ENCODE measurements at regions not wholly inside any gene's neighbourhood (a gene's known extent, or its start where the extent isn't known, plus 50 kb on each side); places are given as distances from the start of the nearest gene placed in this dataset.
A peak's percentile ranks its signal among the peaks of the same experiment; 100 is the strongest.

DNA sequence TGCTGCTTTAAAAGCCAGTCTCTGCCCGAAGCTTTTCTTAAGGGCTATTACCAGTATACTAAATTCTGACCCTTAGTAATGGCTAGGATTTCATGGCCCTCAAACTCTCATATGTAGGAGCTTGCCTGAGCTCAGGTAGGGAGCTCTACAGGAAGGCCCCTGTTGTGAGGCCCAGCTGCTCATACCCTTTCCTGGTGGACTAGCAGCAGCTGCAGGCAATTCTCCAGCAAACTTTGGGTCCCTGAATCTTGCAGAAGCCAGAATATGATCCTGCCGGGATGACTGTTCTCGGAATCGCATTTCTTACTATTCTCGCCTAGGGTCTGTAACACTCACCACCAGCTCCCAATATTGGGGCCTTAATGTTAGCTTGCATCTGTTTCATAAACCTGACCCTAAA is 106.4 kb upstream of the SERTAD2 start:
- no peak overlapping the region for H3K4me3 ChIP-seq (ENCODE audit: low read depth, low read length)
- TF ChIP-seq CTCF (conservative IDR thresholded peaks at IDR 0.05; ENCODE audit: low read depth, low read length): no peak

DNA sequence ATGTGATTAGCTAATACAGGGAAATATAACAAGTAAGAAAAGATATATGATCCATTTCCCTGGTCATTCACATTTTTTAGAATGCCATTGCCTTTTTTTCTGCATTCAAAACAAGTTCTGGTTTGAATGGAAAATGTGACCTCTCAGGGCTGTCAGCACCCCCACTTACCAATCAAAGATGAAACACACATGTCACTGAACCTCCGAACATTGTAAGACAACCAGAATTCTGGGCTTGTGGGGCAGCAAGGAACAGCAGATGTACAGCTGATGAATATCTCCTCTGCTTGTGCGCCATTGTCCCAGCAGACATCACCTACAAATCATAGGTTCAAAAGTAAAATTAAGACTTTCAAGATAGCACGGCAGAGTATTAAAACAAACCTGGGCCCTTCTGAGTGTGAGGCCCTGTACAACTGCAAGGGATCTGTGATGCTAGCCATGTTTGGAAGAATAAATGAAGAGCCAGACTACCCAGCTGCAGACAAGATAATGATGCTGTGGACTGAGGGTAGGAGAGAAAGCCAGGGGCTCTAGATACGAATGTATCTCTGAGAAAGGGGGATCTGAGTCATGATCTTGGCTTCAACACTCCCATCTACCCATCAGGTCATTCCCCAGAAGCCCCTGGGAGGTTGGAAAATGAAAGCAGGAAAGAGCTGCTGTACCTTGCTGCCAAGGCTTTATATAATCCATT is 108.7 kb upstream of the SERTAD2 start:
- TF ChIP-seq CTCF (conservative IDR thresholded peaks at IDR 0.05; ENCODE audit: low read depth, low read length): no peak
- no peak overlapping the region for H3K4me3 ChIP-seq (ENCODE audit: low read depth, low read length)

More for the DNA sequence above, 106.4 kb upstream of the SERTAD2 start:
- no peak for DNase-seq (ENCODE audit: low read depth)

DNA sequence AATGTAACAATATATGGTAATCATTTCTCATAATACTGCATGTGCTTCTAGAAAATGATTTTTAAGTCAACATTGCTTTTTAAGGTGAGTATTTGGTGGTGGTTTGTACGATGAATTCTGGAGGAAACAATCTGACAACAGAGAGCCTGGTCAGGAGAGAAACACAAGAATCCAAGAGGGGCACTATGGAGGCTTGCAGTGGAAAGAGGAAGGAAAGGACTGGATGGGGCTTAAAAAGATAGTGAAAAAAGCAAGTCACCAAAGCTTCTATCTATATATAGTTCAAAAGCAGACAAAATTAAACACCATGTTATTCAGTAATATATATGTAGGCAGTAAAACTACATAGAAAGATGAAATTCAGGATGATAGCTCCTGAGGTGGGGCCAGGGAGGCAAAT is 109.4 kb upstream of the SERTAD2 start:
- no peak overlapping the region for H3K4me3 ChIP-seq (ENCODE audit: low read depth, low read length)
- DNase-seq (ENCODE audit: low read depth): no peak
- TF ChIP-seq CTCF (conservative IDR thresholded peaks at IDR 0.05; ENCODE audit: low read depth, low read length): no peak

More for the DNA sequence above, 108.7 kb upstream of the SERTAD2 start:
- no peak for DNase-seq (ENCODE audit: low read depth)

DNA sequence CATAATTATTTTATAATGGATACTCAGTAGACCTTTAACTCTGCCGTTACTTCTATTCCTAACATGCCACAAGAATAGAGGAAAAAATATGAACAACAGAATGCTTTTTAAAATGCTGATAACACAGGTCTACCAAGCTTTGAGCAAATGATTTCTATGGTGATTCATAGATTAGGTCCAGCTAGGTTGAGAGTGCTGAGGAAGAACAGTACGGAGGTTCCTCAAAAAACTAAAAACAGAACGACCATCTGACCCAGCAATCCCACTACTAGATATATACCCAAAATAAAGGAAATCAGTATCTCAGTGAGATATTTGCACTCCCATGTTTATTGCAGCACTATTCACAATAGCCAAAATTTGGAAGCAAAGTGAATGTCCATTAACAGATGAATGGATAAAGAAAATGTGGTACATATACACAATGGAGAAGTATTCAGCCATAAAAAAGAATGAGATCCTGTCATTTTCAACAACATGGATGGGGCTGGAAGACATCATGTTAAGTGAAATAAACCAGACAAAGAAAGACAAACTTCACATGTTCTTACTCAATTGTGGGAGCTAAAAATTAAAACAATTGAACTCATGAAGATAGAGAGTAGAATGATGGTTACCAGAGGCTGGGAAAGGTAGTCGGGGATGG is 111.6 kb upstream of the SERTAD2 start:
- TF ChIP-seq CTCF (conservative IDR thresholded peaks at IDR 0.05; ENCODE audit: low read depth, low read length): no peak
- no peak overlapping the region for H3K4me3 ChIP-seq (ENCODE audit: low read depth, low read length)
- DNase-seq (ENCODE audit: low read depth): no peak

GRCh38 chr2:64766841-64767669 is 113.3 kb upstream of the SERTAD2 start:
- DNase-seq (ENCODE audit: low read depth): no peak
- peak overlapping the region; percentile 70 for H3K4me3 ChIP-seq (ENCODE audit: low read depth, low read length)
- TF ChIP-seq CTCF (conservative IDR thresholded peaks at IDR 0.05; ENCODE audit: low read depth, low read length): no peak

GRCh38 chr2:64767670-64768468 is 114.2 kb upstream of the SERTAD2 start:
- no peak for TF ChIP-seq CTCF (conservative IDR thresholded peaks at IDR 0.05; ENCODE audit: low read depth, low read length)
- DNase-seq (ENCODE audit: low read depth): peak; percentile 69
- peak overlapping the region; percentile 70 for H3K4me3 ChIP-seq (ENCODE audit: low read depth, low read length)

Measured in epithelial cell of proximal tubule (primary cell).